DMS114 treated with DMSO at 0.1 percent for 48 hours (cell line): ENCODE measurements at regions not wholly inside any gene's neighbourhood (a gene's known extent, or its start where the extent isn't known, plus 50 kb on each side); places are given as distances from the start of the nearest gene placed in this dataset.
"Not testable (repeated sequence)": the region's sequence is repeated elsewhere in the genome, so short reads cannot be mapped to it uniquely, and the experiment has no call there.

Experiments used
- DNase-seq: peaks from one replicate; lab custom pipeline; 2025; ENCODE audit not compliant: unreplicated experiment; lab: John Stamatoyannopoulos, UW

DNA sequence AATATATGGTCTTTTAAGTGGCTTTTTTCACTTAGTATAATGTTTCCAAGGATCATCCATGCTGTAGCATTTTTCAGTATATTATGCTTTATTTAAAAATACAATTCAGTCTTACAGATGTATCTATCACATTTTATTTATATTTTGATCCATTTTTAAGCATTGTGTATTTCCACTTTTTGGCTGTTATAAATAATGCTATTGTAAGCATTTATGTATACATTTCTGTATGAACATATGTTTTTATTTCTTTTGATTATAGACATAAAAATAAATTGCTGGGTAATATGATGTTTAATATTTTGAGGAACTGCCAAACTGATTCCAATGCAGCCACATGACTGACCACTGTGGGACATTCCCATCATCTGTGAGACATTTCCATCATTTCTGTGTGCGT lies 1662.0 kb downstream of the REEP3 start:
- DNase-seq, result no peak

GRCh38 chr10:65186668-65187067 lies 1665.5 kb downstream of the REEP3 start:
- DNase-seq, result not testable (repeated sequence)

GRCh38 chr10:65194126-65194525 lies 1672.9 kb downstream of the REEP3 start:
- DNase-seq, result no peak

DNA sequence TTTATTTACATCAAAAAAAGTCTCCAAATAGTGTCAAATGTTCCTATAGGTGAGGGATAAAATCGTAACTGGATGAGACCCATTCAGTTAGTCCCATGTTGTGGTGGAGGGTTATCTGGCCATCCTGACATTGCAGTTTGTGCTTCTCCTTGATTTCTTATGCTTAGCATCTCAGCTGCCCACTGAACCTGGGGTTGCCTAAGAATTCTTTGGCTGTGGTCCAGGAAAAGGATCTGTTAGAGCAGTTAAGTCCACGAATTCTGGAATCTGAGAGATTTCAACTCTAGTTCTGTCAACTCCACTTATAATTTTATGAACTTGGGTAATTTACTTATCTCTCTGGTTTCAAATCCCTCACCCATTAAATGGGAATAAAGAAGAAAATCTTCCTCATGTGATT lies 1673.4 kb downstream of the REEP3 start:
- no peak for DNase-seq

- no peak for DNase-seq
Observed at GRCh38 chr10:65196111-65196510, 1674.9 kb downstream of the REEP3 start.

DNA sequence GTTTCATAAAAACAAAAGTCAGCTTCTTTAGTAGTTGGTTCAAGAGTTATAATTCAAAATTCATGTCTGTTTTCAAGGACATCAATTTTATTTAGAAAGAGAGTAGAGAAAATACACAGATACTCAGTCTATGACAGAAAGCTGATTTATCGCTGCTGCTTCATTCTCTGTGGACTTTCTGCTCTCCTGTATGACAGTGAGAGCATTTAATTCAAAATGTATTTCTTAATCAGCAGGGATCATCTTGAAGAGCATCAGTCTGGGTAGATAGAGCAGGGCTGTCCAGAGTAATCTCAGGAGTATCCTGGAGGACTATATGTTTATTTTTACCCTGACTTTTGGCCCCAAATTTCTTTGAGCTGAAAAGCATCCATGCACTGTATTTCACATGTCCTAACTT lies 1676.7 kb downstream of the REEP3 start:
- DNase-seq, result no peak

DNA sequence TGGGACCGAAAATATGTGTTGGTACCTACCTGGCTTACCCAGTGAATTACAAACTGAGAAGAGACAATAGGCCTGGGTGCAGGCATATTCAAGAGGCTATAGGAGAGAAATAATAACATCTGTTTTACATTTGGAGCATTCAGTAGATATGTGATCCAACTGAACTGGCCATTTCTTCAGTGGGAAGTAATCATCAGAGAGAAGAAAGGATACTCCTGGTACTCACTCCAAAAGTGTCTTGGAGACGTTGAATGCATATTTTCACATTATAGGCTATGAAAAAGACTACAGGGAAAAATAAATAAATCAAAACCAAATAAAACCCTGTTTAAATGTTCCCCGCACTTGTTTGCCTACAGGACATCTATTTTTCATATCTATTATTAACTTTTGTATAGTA lies 1680.3 kb downstream of the REEP3 start:
- no peak for DNase-seq

- no peak for DNase-seq
Observed at GRCh38 chr10:65204999-65205398, 1683.8 kb downstream of the REEP3 start.

DNA sequence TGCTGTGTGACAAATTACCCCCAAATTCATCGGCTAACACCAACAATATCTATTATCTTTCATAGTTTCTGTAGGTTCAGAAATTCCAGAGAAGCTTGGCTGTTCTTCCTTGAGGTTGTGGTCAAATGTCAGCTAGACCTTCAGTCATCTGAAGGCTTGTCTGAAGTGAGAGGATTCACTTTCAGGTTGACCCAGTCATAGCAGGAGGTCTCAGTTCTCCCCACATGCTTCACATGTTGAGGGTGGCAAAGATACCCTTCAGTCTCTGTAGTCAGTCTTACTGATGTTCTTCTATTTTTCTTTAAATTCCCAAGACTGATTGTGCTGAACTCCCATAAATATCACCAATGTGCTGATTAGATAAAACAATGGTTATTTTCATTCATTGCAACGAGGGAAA lies 1692.0 kb downstream of the REEP3 start:
- DNase-seq, result no peak

GRCh38 chr10:65219444-65219843 lies 1698.2 kb downstream of the REEP3 start:
- no peak for DNase-seq

DNA sequence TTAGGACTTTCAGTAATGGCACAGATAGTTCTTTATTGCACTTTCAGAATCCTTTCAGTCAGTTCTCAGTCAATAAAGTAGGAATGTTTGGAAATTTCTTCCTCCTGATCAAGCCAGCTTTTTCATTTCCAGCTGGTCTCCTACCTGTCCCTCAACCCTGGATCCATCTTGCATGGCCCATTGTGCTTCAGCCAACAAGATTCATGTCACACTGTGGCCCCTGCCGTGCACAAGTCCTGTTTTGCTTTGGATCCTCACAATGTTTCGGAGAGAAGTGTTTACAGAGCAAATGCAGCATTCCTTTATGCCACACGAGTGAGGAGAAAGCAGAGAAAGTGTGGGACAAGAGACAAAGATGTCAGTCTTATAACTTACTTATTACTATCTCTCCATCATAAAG lies 1694.7 kb upstream of the LRRTM3 start:
- no peak for DNase-seq

DNA sequence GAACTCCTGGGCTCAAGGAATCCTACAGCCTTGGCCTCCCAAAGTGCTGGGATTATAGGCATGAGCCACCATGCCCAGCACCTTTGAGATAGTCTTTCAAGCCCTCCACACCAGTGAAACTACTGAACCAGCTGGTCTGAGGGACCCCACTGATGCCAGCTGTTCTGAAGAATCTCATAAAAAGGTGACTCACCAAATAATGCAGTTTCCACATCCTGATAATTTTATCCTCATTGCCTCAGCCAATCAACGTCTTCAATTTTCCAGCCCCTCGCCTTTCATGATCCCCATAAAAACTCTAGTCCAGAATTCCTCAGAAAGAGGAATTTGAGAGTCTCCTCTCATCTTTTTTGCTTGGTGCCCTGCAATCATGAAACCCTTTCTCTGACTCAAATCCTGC lies 1691.6 kb upstream of the LRRTM3 start:
- DNase-seq, result no peak

GRCh38 chr10:65235266-65235665 lies 1690.6 kb upstream of the LRRTM3 start:
- DNase-seq, result no peak

GRCh38 chr10:65235846-65236245 lies 1690.0 kb upstream of the LRRTM3 start:
- DNase-seq, result no peak

- no peak for DNase-seq
Observed at GRCh38 chr10:65265451-65265954, 1660.3 kb upstream of the LRRTM3 start.

- not testable (repeated sequence) for DNase-seq
Observed at GRCh38 chr10:65269551-65269950, 1656.3 kb upstream of the LRRTM3 start.

DNA sequence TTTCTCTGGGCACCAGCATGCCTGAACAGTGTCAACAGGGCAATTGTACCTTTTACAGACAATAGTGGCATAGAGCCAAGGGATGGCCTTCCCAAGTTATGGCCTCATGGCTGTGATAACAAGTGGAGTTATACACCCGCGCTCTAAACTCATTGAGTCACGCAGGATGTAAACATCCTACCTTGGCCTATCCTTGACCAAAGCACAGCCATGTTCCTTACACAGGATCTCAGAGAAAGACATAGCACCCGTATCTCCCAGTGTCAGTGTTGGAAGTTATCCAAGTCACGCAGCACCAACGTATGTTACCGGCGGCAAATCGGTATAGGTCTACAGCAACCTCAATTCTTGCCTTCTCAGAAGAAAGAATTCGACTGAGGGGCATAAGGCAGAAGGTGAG lies 1654.9 kb upstream of the LRRTM3 start:
- no peak for DNase-seq

DNA sequence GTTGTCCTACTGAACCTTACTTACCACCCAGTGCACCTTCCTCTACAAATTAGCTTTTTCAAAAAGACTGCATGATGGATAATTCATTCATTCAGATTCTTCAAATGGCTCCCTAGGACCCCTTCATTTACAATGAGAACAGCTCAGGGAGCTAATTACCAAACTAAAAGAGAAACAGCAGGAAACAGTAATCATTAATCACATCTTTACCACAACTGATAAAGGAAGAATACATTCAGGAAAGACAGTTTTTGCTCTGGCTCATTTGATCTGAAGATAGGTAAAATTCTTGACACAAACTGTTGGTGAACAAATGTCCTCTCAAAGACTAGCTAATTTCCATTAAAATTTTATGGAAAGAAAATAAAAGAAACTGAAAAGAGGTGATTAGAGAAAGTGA lies 1652.7 kb upstream of the LRRTM3 start:
- no peak for DNase-seq

GRCh38 chr10:65275296-65275695 lies 1650.5 kb upstream of the LRRTM3 start:
- no peak for DNase-seq

- DNase-seq, result no peak
Observed at GRCh38 chr10:65284495-65285041, 1641.3 kb upstream of the LRRTM3 start.

- DNase-seq, result not testable (repeated sequence)
Observed at GRCh38 chr10:65285726-65286125, 1640.1 kb upstream of the LRRTM3 start.

GRCh38 chr10:65291286-65291685 lies 1634.5 kb upstream of the LRRTM3 start:
- no peak for DNase-seq

- no peak for DNase-seq
Observed at GRCh38 chr10:65292551-65292950, 1633.3 kb upstream of the LRRTM3 start.
